SW480 (cell line): ENCODE measurements at regions not wholly inside any gene's neighbourhood (a gene's known extent, or its start where the extent isn't known, plus 50 kb on each side); places are given as distances from the start of the nearest gene placed in this dataset.

Source experiments
- DNase-seq: peaks from one replicate; pipeline ENCODE4 v3.0.0-alpha.2; 2016; ENCODE audit warnings: low spot score

DNA sequence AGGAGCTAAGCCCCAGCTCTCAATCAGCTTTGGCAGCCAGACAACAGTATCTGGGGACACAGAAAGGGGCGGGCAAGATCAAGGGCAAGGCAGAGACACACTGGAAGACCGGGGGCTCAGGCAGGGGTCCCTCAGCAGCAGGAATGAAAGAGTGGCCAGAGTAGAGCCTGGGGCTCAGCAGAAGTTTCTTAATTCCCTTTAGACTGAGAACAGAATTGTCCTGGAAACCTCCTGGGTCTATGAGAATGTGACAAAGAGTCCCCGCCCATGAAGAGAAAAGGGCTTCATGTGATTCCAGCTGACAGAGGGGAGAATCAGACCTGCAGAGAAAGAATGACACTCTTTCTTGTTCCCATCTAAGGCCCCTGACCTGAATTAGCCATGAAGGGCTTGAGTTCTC, 95.2 kb upstream of the CTNNB1 start:
- DNase-seq: no peak

DNA sequence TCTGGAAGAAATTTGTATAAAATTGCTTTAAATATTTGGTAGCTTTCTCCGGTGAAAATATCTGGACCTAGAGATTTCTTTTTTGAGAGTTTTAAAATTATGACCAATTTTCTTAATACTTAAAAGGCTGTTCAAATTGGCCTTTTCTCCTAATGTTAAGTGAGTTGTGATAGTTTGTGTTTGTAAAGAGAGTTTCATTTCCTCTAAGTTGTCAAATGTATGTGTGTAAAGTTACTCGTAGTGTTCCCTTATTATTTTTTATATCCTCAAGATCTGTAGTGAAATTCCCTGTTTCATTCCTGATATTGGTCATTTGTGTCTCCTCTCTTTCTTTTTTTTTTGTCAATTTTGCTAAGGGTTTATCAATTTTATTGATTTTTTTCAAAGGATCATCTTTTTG, 92.6 kb upstream of the CTNNB1 start:
- no peak for DNase-seq

DNA sequence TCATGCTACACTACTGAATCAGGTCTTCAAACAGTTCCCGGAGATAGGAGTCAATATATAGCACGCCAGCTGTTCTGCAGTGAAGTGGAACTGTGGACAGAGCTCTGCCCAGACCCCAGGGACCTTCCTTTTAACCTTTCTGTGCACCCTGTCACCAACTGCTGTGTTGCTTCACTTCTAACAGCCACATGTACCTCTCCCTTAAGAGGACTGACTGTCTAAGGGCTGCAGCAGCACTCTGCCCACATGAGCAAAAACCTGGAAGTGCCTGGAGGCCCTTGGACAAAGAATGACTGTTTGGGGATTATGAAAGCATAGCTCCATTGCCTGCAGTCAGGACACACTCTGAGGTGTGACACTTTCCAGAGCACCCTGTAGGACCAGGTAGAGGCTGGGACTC, 88.3 kb upstream of the CTNNB1 start:
- DNase-seq: no peak

DNA sequence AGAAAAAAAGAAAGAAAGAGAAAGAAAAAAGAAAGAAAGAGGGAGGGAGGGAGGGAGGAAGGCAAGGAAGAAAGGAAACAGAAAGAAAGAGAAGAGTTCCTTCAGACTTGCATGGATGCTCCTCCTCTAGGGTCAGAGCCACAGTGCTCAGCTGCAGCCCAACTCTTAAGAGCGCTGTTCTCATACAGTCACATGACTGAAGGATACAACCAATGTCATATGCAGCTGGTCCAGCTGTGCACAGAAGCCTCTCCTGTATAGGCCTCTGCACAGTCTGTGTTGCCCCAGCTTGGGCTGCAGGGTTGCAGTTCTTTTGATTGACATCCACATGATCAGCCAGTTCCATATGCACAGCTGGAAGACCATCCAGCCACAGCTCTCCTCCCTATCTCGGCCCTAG, 86.8 kb upstream of the CTNNB1 start:
- DNase-seq: no peak

DNA sequence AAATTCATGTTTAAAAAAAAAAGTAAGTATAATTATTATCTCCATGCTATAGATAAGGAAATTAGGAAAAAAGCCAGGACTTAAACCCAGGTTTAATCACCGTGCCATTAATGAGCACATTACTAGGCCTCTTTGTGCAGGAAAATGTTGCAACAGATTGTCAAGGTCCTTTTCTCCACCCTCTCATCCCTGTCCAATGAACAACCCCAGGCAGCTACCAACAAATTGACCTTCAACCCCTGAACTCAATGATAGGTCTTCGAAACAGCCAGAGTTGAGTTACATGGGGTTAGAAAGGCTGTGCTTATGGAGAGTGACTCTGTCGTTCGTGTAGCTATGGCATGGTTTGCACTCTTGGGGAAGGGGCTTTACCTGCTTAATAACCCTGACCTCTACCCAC, 84.2 kb upstream of the CTNNB1 start:
- DNase-seq: no peak

DNA sequence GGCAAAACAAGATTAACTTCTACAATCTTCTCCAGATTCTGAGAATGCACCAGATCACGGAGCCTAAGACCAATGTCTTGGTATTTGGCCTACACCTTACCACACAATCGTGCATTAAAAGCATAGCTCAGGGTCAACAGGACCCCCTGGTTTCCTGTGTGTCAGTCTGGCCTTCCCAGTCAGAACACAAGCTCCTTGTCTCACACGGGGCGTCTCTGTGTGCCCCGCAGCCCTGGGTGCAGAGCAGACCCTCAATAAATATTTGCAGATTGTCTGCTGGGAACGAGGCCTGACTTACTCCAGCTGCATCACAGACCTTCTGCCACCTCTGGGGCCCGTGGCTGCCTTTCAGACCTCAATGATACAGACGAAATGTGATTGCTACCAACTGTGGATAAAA, 82.5 kb upstream of the CTNNB1 start:
- DNase-seq: no peak

DNA sequence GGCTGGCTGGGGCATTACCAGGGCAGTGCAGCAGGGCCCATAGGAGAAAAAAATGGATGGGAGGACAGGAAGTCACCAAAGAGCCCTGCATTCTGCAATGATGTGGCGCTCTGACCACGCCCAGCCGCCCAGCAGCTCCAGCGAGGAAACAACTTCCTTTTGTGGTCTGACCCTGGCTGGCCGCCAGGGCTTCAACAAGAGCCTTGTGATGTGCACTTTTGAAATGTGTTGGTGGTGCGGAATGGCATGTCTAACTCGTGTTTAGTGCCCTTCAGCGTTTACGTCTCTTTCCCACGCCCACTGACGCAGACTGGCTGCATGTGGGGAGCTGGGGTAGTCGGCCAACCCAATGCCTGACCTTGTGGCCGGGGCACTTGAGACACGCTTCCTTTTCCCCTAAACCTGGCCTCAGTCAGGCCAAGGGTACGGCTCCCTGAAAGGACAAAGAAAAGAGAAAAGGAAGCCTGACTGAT, 81.9 kb upstream of the CTNNB1 start:
- DNase-seq: peak; percentile 100

DNA sequence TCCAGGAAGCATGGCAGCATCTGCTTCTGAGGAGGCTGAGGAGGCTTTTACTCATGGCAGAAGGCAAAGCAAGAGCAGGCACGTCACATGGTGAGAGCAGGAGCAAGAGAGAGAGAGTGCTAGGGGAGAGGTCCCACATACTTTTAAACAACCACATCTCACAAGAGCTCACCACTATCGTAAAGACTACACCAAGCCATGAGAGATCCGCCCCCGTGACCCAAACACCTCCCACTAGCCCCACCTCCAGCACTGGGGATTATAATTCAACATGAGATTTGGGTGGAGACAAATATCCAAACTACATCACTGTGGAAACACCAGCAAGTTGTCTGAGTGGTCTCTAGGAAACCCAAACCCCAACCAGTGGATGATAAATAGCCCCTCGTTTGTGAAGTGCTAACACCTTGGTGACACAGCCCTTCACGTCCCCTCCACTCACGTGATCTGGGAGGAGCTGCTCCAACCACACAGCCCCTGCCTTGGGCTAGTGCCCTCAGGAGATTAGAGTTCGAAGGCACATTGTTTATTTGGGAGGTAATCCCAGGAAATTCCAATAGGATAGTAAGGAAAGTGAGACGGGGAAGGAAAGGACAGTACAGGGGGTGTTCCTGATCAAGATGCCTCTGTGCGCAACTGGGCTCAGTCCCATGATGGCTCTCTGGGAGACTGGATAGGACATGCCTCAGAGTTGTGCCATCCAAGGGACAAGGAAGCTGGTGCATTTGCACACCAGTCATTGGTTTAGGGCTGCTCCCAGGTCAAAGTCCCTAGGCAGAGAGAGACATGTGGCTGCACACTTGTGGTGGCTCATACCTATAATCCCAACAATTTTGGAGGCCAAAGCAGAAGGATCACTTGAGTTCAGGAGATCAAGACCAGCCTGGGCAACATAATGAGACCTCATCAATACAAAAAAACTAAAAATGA, 80.6 kb upstream of the CTNNB1 start:
- DNase-seq: peak; percentile 46

DNA sequence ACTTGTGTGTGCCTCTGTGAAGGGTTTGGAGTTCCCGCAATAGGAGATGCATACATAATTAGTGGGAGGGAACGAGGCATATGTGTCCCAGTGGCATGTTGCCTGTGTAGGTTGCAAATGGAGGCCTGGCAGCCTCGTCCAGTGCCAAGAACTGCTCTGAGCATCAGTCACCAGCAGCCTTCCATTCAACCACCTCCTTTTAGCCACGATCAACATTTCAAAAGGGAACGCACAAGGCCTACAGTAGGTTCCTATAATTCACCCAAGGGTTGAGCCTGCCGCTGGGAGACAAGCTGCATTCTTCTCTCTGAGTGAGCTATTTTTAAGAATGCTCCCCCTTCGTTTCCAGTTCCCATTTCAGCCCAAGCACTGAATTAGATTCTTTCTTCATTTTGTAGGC, 78.8 kb upstream of the CTNNB1 start:
- no peak for DNase-seq

DNA sequence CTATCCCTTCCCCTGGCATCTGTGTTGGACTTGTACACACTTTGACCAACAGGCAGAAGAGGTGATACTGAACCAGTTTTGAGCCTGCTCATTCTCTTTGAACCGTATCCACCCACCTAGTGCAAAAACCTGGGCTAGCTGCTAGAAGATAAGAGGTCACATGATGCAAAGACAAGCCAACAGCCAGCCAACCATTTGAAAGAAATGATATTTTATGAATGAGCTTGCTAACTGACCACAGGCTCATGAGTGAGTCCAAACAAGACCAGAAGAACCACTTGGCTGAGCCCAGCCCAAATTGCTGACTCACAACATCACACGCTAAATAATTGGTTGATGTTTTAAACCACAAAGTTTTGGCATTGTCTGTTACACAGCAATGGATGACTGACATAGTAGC, 74.0 kb upstream of the CTNNB1 start:
- DNase-seq: no peak

DNA sequence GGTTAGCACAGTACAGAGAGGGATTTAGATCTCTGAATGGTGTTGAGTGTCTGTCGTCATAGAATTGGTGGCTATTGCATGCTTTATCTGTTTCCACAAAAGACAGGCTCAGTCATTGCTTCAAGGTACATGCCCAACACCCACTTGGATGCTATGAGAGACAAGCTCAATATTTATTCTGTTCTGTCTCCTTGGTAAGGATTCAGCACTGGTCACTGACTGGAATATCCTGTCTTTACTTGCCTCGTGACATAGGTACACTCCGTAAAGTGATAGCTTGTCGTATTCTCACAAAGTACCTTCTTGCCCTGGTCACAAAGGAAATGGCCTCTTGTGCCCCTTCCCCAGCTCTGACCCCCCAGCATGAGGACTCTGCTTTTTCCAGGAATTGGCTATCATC, 72.8 kb upstream of the CTNNB1 start:
- no peak for DNase-seq

DNA sequence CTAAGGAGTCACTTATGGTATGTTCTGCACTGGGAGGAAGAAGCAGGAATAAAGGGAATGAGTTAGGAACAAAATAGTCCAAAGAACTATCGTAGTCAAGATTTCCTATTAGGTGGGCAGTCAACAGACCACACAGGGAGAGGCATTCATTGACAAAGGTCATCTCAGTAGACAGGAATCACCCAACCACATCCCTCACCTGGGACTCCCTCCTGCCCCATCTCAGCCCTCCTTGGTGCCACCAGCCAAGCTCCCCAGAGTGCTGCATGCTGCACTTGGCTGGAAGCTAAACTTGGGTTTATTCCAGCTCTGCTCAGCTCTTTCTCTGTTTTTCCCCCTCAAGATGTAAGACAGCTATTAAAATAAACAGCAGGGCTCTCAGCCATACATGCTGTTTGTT, 72.3 kb upstream of the CTNNB1 start:
- no peak for DNase-seq

DNA sequence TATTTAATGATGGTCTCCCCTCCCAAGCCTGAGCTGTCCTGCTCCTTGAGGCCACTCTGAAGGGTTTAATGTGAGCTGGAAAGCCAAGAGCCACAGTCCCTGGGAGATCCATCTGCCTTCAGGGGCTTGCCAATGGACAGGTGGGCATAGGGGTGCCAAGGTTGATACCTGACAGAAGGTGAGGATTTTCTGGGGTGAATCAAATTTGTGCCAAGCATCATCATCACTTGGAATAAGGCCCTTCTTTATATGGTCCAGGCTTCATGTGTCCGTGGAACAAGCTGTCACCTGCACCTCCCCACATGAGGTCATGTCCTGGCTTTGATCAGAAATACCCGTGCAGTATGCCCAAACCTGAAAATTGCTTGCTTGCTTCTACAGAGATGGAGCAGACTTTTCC, 71.9 kb upstream of the CTNNB1 start:
- no peak for DNase-seq

DNA sequence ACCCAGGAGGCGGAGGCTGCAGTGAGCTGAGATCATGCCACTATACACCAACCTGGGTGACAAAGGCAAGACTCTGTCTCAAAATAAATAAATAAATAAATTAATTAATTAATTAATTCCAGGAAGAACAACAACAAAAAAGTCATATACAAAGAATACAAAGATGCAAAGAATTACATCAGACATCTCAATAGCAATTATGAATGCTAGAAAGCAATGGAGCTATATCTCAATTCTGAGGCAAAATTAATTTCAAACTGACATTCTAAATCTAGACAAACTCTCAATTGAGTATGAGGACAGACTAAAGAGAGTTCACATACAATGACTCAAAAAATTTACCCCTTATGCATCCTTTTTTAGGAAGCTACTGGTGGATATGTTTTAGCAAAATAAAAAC, 69.6 kb upstream of the CTNNB1 start:
- peak; percentile 54 for DNase-seq

DNA sequence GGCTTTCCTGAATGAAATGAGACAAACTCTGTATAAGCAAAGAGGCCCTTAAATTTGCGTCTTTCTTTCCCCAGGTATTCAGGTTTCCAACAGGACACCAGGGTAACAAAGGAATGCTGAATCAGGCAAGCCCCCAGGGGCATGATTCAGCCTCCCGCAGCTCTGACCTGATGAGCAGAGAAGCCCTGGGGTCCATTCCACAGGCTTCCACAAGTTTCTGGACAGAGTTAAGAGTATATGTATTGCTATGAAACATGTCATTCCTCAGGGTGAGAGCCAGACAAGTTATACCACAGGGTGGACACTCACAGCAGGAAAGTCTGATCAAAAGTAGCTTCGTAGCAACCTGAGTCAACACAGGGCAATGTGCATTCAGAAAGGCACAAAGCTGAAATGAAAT, 68.1 kb upstream of the CTNNB1 start:
- no peak for DNase-seq

DNA sequence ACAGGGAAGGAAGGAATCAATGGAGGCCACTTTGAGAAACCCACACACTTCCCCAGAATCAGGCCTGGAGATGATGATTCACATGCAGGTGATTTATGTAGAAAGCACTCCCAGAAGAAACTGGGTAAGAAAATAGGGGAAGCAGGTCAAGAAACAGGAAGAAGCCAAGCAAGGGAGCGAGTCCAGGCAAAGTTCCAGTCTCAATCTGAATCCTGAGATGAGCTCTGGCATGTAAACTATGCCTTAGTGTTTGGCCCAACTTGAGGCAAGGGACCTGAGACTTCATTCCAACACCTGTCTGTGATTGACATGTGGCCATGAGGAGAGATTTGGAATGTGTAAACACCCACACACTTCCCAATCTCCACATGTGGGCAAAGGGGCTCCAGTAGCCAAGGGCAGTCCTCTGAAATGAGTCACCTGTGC, 61.6 kb upstream of the CTNNB1 start:
- DNase-seq: peak; percentile 94

DNA sequence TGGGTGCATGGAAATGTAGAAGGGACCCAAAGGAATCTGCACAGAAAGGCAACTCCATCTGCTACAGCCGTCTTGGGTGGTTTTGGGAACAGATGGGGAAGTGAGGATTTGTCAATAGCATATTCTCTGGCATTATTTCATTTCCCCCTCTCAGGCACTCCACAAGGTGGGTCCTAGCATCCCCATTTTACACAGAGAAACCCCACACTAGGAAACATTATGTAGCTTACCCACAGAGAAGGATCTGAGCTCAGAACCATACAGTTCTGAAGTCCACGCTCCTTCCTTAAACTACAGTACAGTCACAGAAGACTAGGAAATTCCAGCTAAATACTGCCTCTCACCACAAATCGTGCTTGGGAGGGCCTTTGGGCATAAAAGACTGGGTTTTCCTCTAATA, 61.2 kb upstream of the CTNNB1 start:
- DNase-seq: no peak

DNA sequence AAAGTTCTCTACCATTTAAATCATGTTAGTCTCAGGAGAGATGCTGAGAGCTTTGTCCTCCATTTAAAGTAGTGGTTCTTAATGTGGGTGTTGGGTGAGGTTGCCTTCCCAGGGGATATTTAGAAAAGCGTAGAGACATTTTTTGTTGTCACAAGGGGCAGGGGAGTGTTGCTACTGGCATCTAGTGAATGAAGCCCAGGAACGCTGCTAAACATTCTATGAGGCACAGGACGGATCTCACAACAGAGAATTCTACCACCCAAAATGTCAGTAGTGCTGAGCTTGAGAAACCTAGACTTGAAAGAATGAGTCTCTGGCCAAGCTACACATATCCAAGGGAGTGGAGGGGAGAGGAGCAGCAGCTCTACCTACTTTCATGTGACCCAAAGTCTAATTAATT, 60.7 kb upstream of the CTNNB1 start:
- no peak for DNase-seq

DNA sequence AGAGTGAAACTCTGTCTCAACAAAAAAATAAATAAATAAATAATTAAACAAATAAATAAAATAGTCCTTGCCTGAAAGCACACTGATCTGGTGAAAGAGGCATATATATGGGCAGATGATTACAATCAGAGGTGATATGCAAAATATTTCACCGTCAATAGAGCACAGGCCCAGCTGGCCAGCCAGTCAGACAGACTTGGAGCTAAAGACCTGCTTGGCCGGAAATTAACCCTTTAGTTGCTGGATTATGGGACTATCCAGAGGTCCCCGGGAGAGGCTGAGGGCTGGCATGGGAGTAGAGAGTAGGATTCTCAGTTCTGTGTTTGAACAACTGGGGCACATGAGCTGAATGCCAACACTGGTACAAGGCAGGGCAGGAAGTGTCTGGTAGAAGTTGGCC, 59.1 kb upstream of the CTNNB1 start:
- DNase-seq: no peak

DNA sequence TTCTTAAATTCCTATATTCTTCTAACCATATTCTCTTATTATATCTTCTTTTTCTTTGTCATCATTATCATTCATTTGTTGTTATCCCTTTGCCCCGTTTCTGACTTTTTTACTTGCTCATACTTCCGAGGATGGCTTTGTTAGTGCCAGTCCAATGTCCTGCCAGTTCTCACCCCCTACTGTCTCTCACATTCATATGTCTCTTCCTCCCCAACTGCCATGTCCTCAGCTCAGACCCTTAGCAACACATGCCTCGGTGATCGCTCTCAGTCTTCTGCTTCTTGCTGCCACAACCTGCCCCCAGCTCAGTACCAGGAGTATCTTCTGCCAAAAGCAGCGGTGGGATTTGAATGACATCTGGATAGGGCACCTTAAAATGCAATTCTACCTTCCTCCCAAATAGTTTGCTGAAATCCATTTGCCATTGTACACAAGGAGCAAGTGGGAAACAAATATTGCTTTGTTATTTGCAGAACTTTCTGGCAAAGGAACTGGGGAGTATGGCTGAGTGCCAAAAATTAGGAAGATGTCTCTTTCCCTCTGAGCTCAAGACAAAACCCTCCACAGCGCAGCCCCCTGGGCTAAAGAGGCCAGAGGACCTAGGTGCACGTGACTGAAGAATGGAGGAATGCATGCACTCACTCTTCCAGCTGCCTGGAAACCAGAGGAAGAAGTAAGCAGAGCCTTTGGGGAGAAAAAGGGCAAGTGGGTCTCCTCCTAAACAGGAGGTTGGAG, 57.7 kb upstream of the CTNNB1 start:
- no peak for DNase-seq

DNA sequence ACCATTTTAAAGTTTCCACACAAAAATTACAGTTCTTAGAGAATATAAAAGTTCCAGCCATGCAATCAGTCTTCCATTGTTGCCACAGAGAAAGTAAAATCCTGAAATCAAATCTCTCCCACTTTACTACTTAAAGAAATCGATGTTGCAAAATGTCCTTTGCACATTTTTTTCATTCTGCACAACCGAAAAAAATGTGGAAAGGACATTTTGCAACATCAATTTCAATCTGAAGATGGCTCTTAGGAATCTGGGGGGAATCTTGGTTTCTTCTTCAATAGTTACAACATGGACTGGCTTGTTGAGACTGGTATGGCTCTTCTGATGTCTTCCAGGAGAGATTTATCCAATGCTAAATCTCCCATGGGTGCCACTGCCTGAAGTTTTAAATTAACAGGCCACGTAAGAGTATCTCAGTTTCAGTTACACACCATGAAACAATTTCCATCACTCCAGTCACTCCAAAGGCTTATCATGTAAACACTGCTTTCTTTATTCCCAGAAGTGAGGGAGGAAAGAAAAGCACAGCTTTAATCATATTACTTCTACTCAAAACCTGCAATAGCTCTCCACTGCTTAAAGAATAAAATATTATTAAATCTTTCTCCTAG, 55.8 kb upstream of the CTNNB1 start:
- no peak for DNase-seq

DNA sequence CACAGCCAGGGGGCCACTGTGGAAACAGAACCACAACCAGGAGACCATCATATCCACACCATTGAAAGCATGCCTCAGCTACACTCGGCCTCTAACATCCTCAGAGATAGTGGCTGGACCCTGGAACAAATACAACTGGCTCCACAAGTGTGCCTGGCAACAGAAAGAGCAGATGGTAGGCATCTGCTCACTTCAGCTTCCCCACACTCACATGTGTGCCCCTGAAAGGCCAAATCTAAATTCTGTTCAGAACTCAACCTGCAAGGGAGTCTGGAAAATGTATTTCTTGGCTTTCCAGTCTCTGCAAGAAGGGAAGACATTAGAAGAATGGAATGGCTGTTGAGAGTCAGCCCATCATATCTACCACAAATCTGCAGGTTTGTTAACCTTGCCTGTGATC, 54.7 kb upstream of the CTNNB1 start:
- no peak for DNase-seq

DNA sequence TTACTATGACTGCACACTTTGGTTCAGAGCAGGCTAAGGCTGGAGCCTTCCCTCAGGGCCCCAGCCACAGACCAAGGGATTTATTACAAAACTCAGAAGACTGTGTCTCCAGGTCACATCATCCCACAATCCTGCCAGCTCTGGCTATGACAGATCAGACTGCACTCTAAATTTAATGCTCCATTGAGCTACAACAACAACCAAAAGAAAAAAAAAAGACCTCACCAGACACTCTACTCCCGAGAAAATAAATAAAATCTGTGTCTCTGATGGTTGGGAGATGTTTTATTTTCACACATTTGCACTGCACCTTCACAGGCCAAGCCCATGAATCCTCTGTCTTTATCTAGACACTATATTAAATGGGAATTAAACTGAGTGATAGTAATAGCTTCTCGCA, 50.8 kb upstream of the CTNNB1 start:
- DNase-seq: no peak
